ENCODE measurements at regions not wholly inside any gene's neighbourhood (a gene's known extent, or its start where the extent isn't known, plus 50 kb on each side); places are given as distances from the start of the nearest gene placed in this dataset.

GRCh38 chr14:51564460-51564859, 87.2 kb upstream of the FRMD6 start:
- no peak for TF ChIP-seq CTCF (conservative IDR thresholded peaks at IDR 0.05; ENCODE audit: control insufficient read depth, insufficient read depth, low read depth, low read length)
- no peak for DNase-seq (ENCODE audit: low read depth)
- H3K4me3 ChIP-seq (ENCODE audit: control insufficient read depth, low read depth, low read length), result no peak overlapping the region

- H3K4me3 ChIP-seq (ENCODE audit: control insufficient read depth, low read depth, low read length), result no peak overlapping the region
- no peak for TF ChIP-seq CTCF (conservative IDR thresholded peaks at IDR 0.05; ENCODE audit: control insufficient read depth, insufficient read depth, low read depth, low read length)
- no peak for DNase-seq (ENCODE audit: low read depth)
Measured at GRCh38 chr14:51564986-51565604, 86.6 kb upstream of the FRMD6 start.

DNA sequence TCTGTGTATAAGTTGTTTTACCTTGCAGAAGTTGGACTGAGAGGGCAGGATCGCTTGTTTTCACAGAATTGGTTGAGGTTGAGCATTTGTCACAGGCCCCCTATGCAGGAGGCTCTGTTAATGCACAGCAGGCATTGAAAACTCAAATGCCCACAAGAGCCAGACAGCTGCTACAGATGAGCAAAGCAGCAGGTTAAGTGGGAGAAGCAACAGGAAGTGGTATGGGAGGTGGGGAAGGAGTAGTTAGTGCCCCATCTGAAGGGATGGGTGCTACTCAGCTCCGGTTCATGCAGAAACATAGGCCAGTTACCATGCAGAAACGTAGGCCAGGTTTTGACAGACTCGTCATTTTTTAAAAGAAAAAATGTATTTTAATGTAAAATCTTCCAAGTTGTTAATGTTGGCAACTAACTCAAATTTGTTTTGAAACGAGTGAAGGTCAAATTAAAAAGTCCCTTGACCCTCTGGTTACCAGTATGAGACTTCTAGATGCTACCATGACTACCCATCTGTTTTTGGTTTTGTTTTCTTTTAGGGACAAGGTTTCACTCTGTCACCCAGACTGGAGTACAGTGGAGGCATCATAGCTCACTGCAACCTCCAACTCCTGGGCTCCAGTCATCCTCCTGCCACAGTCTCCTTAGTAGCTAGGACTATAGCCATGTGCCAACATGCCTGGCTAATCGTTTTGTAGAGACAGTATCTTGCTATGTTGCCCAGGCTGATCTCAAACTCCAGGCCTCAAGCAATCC, 84.7 kb upstream of the FRMD6 start:
- no peak for DNase-seq (ENCODE audit: low read depth)
- no peak for TF ChIP-seq CTCF (conservative IDR thresholded peaks at IDR 0.05; ENCODE audit: control insufficient read depth, insufficient read depth, low read depth, low read length)
- H3K4me3 ChIP-seq (ENCODE audit: control insufficient read depth, low read depth, low read length), result no peak overlapping the region

- no peak for TF ChIP-seq CTCF (conservative IDR thresholded peaks at IDR 0.05; ENCODE audit: control insufficient read depth, insufficient read depth, low read depth, low read length)
- H3K4me3 ChIP-seq (ENCODE audit: control insufficient read depth, low read depth, low read length), result no peak overlapping the region
- no peak for DNase-seq (ENCODE audit: low read depth)
Measured at GRCh38 chr14:51568366-51568765, 83.3 kb upstream of the FRMD6 start.

- no peak for TF ChIP-seq CTCF (conservative IDR thresholded peaks at IDR 0.05; ENCODE audit: control insufficient read depth, insufficient read depth, low read depth, low read length)
- no peak for DNase-seq (ENCODE audit: low read depth)
- no peak overlapping the region for H3K4me3 ChIP-seq (ENCODE audit: control insufficient read depth, low read depth, low read length)
Measured at GRCh38 chr14:51573607-51574006, 78.1 kb upstream of the FRMD6 start.

DNA sequence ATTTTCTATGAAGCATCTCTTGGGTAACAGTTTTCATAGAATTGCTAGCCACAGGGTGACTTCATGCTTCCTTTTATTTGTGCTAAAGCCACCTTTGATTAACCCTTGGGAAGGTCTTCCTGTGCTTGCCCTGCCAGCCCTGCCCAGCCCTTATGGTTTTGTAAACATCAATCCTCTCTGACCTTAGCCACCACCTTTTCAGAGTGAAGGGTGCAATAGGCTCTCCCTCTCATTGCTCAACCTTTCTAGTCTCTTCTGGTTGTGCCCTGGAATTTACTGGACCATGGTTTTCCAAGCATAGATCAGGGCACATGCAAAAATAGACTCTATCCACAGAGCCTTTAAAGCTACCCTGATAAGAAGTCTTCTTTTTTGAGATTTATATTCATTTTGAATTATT, 77.7 kb upstream of the FRMD6 start:
- no peak for DNase-seq (ENCODE audit: low read depth)
- no peak for TF ChIP-seq CTCF (conservative IDR thresholded peaks at IDR 0.05; ENCODE audit: control insufficient read depth, insufficient read depth, low read depth, low read length)

More for the DNA sequence above, 77.7 kb upstream of the FRMD6 start:
- H3K4me3 ChIP-seq (ENCODE audit: control insufficient read depth, low read depth, low read length), result no peak overlapping the region
